HEK293T (cell line): ENCODE measurements at regions not wholly inside any gene's neighbourhood (a gene's known extent, or its start where the extent isn't known, plus 50 kb on each side); places are given as distances from the start of the nearest gene placed in this dataset.

Experiments
- ARNT ChIP-seq: fragments of 450-650 bp; IDR thresholded peaks from 2 replicates; pipeline ENCODE4 v1.6.1; 2017; ENCODE audit warnings: mild to moderate bottlenecking
- BHLHE40 ChIP-seq: fragments of 450-650 bp; IDR thresholded peaks from 2 replicates; pipeline ENCODE4 v1.6.1; 2016; ENCODE audit warnings: mild to moderate bottlenecking, moderate library complexity, borderline replicate concordance
- ELF4 ChIP-seq: fragments of 450-650 bp; IDR thresholded peaks from 2 replicates; pipeline ENCODE4 v1.6.1; 2017; ENCODE audit warnings: antibody characterized with exemption
- FOXA1 ChIP-seq: fragments of 450-650 bp; IDR thresholded peaks from 2 replicates; pipeline ENCODE4 v1.6.1; 2016; ENCODE audit warnings: mild to moderate bottlenecking
- FOXK2 ChIP-seq: fragments of 450-650 bp; IDR thresholded peaks from 2 replicates; pipeline ENCODE4 v1.6.1; 2016; ENCODE audit warnings: mild to moderate bottlenecking
- FOXM1 ChIP-seq: fragments of 450-650 bp; IDR thresholded peaks from 2 replicates; pipeline ENCODE4 v1.6.1; 2017; ENCODE audit warnings: mild to moderate bottlenecking, borderline replicate concordance
- L3MBTL2 ChIP-seq: fragments of 450-650 bp; conservative IDR thresholded peaks from 2 replicates; pipeline ENCODE4 v1.6.1; 2016; ENCODE audit warnings: mild to moderate bottlenecking
- LEF1 ChIP-seq: fragments of 450-650 bp; IDR thresholded peaks from 2 replicates; pipeline ENCODE4 v1.6.1; 2017; ENCODE audit warnings: mild to moderate bottlenecking, borderline replicate concordance
- NFRKB ChIP-seq: fragments of 450-650 bp; IDR thresholded peaks from 2 replicates; pipeline ENCODE4 v1.6.1; 2016; ENCODE audit warnings: mild to moderate bottlenecking, moderate library complexity
- PKNOX1 ChIP-seq: fragments of 450-650 bp; IDR thresholded peaks from 2 replicates; pipeline ENCODE4 v1.6.1; 2016
- SP1 ChIP-seq: fragments of 450-650 bp; IDR thresholded peaks from 2 replicates; pipeline ENCODE4 v1.6.1; 2017
- SUZ12 ChIP-seq: fragments of 450-650 bp; IDR thresholded peaks from 2 replicates; pipeline ENCODE4 v1.6.1; 2016; ENCODE audit warnings: mild to moderate bottlenecking
- TARDBP ChIP-seq: fragments of 450-650 bp; IDR thresholded peaks from 2 replicates; pipeline ENCODE4 v1.6.1; 2016
- ZNF384 ChIP-seq: fragments of 450-650 bp; IDR thresholded peaks from 2 replicates; pipeline ENCODE4 v1.6.1; 2016

GRCh38 chr5:167294882-167295680 lies 996.4 kb upstream of the WWC1 start:
- no peak for TF ChIP-seq FOXA1
- TF ChIP-seq ZNF384 = no peak
- TF ChIP-seq ARNT = no peak
- TF ChIP-seq BHLHE40 = no peak
- no peak for TF ChIP-seq PKNOX1
- TF ChIP-seq SUZ12 = no peak
- TF ChIP-seq FOXK2 = no peak
- no peak for TF ChIP-seq L3MBTL2
- TF ChIP-seq FOXM1 = no peak
- TF ChIP-seq ELF4 = no peak
- no peak for TF ChIP-seq SP1
- TF ChIP-seq NFRKB = no peak
- no peak for TF ChIP-seq TARDBP
- TF ChIP-seq LEF1 = no peak
